Brain microvascular endothelial cell (primary cell): ENCODE measurements at regions not wholly inside any gene's neighbourhood (a gene's known extent, or its start where the extent isn't known, plus 50 kb on each side); places are given as distances from the start of the nearest gene placed in this dataset.

Experiments used
- DNase-seq: peaks from one replicate; pipeline ENCODE4 v3.0.0-alpha.2; 2020
- H3K27ac ChIP-seq: fragments of 250-450 bp; sonication (Bioruptor Pico); 2 replicates; pipeline ENCODE4 v1.5.1; 2020; ENCODE audit warnings: mild to moderate bottlenecking, moderate library complexity
- H3K27me3 ChIP-seq: fragments of 250-450 bp; sonication (Bioruptor Pico); replicated peaks from 2 replicates; pipeline ENCODE4 v1.5.1; 2020; ENCODE audit warnings: mild to moderate bottlenecking
- H3K36me3 ChIP-seq: fragments of 250-450 bp; sonication (Bioruptor Pico); replicated peaks from 2 replicates; pipeline ENCODE4 v1.5.1; 2020; ENCODE audit warnings: mild to moderate bottlenecking
- H3K4me3 ChIP-seq: 2 replicates; pipeline ENCODE4 v1.5.1; 2011; ENCODE audit warnings: low read depth, mild to moderate bottlenecking, control low read depth, low read length, moderate library complexity
- CTCF ChIP-seq: IDR thresholded peaks from 2 replicates; pipeline ENCODE4 v1.5.1; 2011; ENCODE audit warnings: low read depth, mild to moderate bottlenecking, moderate library complexity, low read length, control low read depth, inconsistent platforms; ENCODE audit errors: missing control alignments
- in situ Hi-C: cut with HindIII; loops from 2 replicates; pipeline ENCODE4 v1.10.0; 2017; ENCODE audit warnings: low sequenced_read_pairs, low pct_ligation_motif_present

DNA sequence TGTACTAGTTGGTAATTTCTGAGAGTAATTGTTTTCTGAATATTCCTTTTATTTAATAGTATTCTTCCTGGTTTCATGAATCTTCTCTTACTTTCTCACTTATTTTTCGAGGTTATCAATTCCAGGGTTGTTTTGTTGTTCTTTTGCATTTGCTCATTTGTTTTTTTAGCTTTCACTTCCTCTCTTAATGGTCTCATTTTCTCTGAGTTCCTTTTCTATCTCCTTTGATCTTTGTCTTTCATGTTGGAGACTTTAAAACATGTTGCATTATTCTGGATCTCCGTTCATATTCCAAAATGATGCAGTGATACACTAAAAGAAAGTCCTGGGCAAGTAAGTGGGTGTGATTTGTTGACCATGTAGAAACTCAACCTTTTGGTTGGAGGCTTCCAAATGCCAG lies 345.3 kb upstream of the SLC35B3 start:
- Histone ChIP-seq H3K4me3 (no peak overlapping the region), H3K27me3 (no peaks in the 10 kb centered on the region), H3K27ac (no peak overlapping the region), H3K36me3 (no peaks in the 10 kb centered on the region)
- no peak for TF ChIP-seq CTCF
- in situ Hi-C loops = no loop called here
- no peak for DNase-seq

DNA sequence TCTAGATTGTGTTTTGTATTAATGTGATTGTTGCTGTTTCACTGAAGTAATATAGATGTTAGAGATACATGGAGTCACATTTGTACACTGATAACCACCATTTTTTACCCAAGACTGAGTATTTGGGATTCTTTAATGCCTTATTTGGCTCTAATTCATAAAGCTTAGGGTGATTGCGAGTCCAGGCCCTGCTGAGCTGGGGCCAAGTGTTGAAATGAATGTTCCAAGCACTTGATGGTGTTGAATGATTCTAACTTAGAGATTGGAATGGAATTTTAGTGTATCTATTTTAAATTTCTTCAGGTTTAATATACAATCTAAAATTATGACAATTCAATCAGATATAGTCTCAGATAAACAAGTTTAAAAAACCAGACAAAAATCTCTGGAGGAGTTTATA lies 329.4 kb upstream of the SLC35B3 start:
- H3K4me3 ChIP-seq = no peak overlapping the region
- H3K27me3 ChIP-seq = no peaks in the 10 kb centered on the region
- H3K36me3 ChIP-seq = no peaks in the 10 kb centered on the region
- in situ Hi-C loops = no loop called here
- DNase-seq = no peak
- TF ChIP-seq CTCF = no peak
- no peak overlapping the region for H3K27ac ChIP-seq

- H3K4me3 ChIP-seq = no peak overlapping the region
- DNase-seq = no peak
- TF ChIP-seq CTCF = no peak
- no peaks in the 10 kb centered on the region for H3K27me3 ChIP-seq
- no peaks in the 10 kb centered on the region for H3K36me3 ChIP-seq
- H3K27ac ChIP-seq = no peak overlapping the region
- in situ Hi-C loops = no loop called here
These were observed 325.6 kb upstream of the SLC35B3 start for GRCh38 chr6:8760951-8761350.

- no peaks in the 10 kb centered on the region for H3K27me3 ChIP-seq
- H3K4me3 ChIP-seq = no peak overlapping the region
- in situ Hi-C loops = no loop called here
These were observed 323.1 kb upstream of the SLC35B3 start for GRCh38 chr6:8758412-8758811.

DNA sequence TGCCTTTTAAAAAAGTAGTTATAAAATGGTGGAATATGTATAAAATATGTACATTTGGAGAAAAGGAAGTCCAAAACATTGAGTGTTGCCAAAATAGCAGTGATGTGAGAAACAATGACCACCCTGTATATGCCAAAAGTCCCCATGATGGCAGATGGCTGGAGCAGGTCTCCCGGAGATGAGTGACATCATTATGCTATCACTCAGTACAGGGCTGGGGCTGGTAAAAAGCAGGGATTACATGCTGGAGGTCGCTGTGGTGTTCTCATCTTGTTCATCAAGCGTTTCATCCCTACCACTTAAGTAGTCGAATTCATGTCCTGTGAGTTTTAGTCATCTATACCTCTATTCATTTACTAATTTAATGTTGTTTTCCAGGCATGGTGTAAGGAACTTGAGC lies 315.3 kb upstream of the SLC35B3 start:
- in situ Hi-C loops = no loop called here
- no peak overlapping the region for H3K4me3 ChIP-seq
- H3K36me3 ChIP-seq = no peaks in the 10 kb centered on the region
- H3K27ac ChIP-seq = no peak overlapping the region
- no peak for DNase-seq
- H3K27me3 ChIP-seq = no peaks in the 10 kb centered on the region
- TF ChIP-seq CTCF = no peak

More at GRCh38 chr6:8758412-8758811, 323.1 kb upstream of the SLC35B3 start:
- no peak for DNase-seq
- Histone ChIP-seq H3K36me3 (no peaks in the 10 kb centered on the region), H3K27ac (no peak overlapping the region)
- TF ChIP-seq CTCF = no peak

GRCh38 chr6:8749465-8749864 lies 314.1 kb upstream of the SLC35B3 start:
- in situ Hi-C loops = no loop called here
- no peaks in the 10 kb centered on the region for H3K27me3 ChIP-seq
- H3K27ac ChIP-seq = no peak overlapping the region
- H3K36me3 ChIP-seq = no peaks in the 10 kb centered on the region
- no peak for DNase-seq
- TF ChIP-seq CTCF = no peak
- no peak overlapping the region for H3K4me3 ChIP-seq
